Keratinocyte (primary cell): ENCODE measurements at regions not wholly inside any gene's neighbourhood (a gene's known extent, or its start where the extent isn't known, plus 50 kb on each side); places are given as distances from the start of the nearest gene placed in this dataset.

ENCODE experiments used
- DNase-seq: peaks from one replicate; pipeline ENCODE4 v3.0.0-alpha.2; 2011; ENCODE audit warnings: low read depth, missing footprints, low spot score
- FAIRE-seq: peaks from 2 replicates; lab custom pipeline; 2011; peaks lifted over from hg19 to GRCh38; lab: Jason Lieb, UNC
- H2AFZ ChIP-seq: 2 replicates; pipeline ENCODE4 v1.6.0; 2012; ENCODE audit warnings: low read length, control low read depth, inconsistent platforms; ENCODE audit not compliant: control insufficient read depth
- H3K27ac ChIP-seq: 2 replicates; pipeline ENCODE4 v1.5.1; 2011; ENCODE audit warnings: low read length; ENCODE audit not compliant: control insufficient read depth, insufficient read depth
- H3K27me3 ChIP-seq: 3 replicates; pipeline ENCODE4 v1.6.0; 2011; ENCODE audit warnings: low read length; ENCODE audit not compliant: control insufficient read depth, insufficient read depth; ENCODE audit errors: extremely low read depth
- H3K36me3 ChIP-seq, 2 experiments: 2 replicates in 1 of 2; 3 replicates in 1 of 2; pipeline ENCODE4 v1.5.1; 2011; ENCODE audit warnings: low read length in 2 of 2, mild to moderate bottlenecking in 1 of 2; ENCODE audit not compliant: control insufficient read depth in 2 of 2, insufficient read depth in 2 of 2; ENCODE audit errors: extremely low read depth in 1 of 2
- H3K4me1 ChIP-seq: 3 replicates; pipeline ENCODE4 v1.5.1; 2011; ENCODE audit warnings: low read length; ENCODE audit not compliant: control insufficient read depth, insufficient read depth; ENCODE audit errors: extremely low read depth
- H3K4me2 ChIP-seq: 3 replicates; pipeline ENCODE4 v1.6.0; 2011; ENCODE audit warnings: low read depth, low read length; ENCODE audit not compliant: control insufficient read depth, insufficient read depth; ENCODE audit errors: extremely low read depth
- H3K4me3 ChIP-seq, 3 experiments: fragments of 200-600 bp in 1 of 3; sonication (generic) in 1 of 3; 2 replicates in 2 of 3; 3 replicates in 1 of 3; pipeline ENCODE4 v1.5.1; 2011 to 2016; ENCODE audit warnings: low read length in 3 of 3, mild to moderate bottlenecking in 3 of 3, control low read depth in 2 of 3, inconsistent platforms in 1 of 3, low read depth in 1 of 3, mixed read lengths in 1 of 3, mixed run types in 1 of 3, moderate library complexity in 1 of 3; ENCODE audit not compliant: control insufficient read depth in 2 of 3, insufficient read depth in 2 of 3; ENCODE audit errors: extremely low read depth in 1 of 3
- H3K79me2 ChIP-seq: 2 replicates; pipeline ENCODE4 v1.6.0; 2012; ENCODE audit warnings: low read length; ENCODE audit not compliant: control insufficient read depth, insufficient read depth
- H3K9ac ChIP-seq: 3 replicates; pipeline ENCODE4 v1.6.0; 2011; ENCODE audit warnings: low read length; ENCODE audit not compliant: control insufficient read depth, insufficient read depth; ENCODE audit errors: extremely low read depth
- H3K9me1 ChIP-seq: 3 replicates; pipeline ENCODE4 v1.6.0; 2011; ENCODE audit warnings: low read length; ENCODE audit not compliant: control insufficient read depth, insufficient read depth; ENCODE audit errors: extremely low read depth
- H3K9me3 ChIP-seq: 2 replicates; pipeline ENCODE4 v1.5.1; 2012; ENCODE audit warnings: low read depth, low read length; ENCODE audit not compliant: control insufficient read depth
- H4K20me1 ChIP-seq: 3 replicates; pipeline ENCODE4 v1.6.0; 2011; ENCODE audit warnings: low read length; ENCODE audit not compliant: control insufficient read depth, insufficient read depth; ENCODE audit errors: extremely low read depth
- CTCF ChIP-seq, 3 experiments: IDR thresholded peaks in 1 of 3; conservative IDR thresholded peaks in 1 of 3; optimal IDR thresholded peaks in 1 of 3; 2 replicates in 2 of 3; 3 replicates in 1 of 3; pipeline versions ENCODE3 to v1.5.1; 2011; ENCODE audit warnings: low read length in 3 of 3, mild to moderate bottlenecking in 3 of 3, moderate library complexity in 2 of 3, control low read depth in 1 of 3, inconsistent platforms in 1 of 3; ENCODE audit not compliant: insufficient read depth in 2 of 3; ENCODE audit errors: extremely low read depth in 1 of 3
- EZH2 ChIP-seq: IDR thresholded peaks from one replicate; pipeline ENCODE4 v1.6.1; 2012; ENCODE audit warnings: inconsistent platforms, mild to moderate bottlenecking, low read length, moderate library complexity
- dilution Hi-C: fragments of 300-500 bp; cut with MboI; formaldehyde crosslinking; loops from one replicate; pipeline ENCODE4 v1.7.0; 2020; ENCODE audit warnings: low sequenced_read_pairs; ENCODE audit not compliant: extremely low pct_ligation_motif_present

- TF ChIP-seq CTCF (optimal IDR thresholded peaks at IDR 0.05 in 1 of 3, IDR thresholded peaks at IDR 0.05 in 1 of 3, conservative IDR thresholded peaks at IDR 0.05 in 1 of 3; ENCODE audit: extremely low read depth in 1 of 3, insufficient read depth in 2 of 3, low read length in 3 of 3) (no peak), EZH2 (no peak)
- H3K4me1 ChIP-seq = no peaks in the 10 kb centered on the region
- H3K9me3 ChIP-seq = no peaks in the 10 kb centered on the region
- H3K9me1 ChIP-seq = no peaks in the 10 kb centered on the region
- H3K9ac ChIP-seq = no peak overlapping the region
- no peak overlapping the region for H3K4me2 ChIP-seq
- H2AFZ ChIP-seq = no peak overlapping the region
- no peaks in the 10 kb centered on the region for H3K27me3 ChIP-seq
- no peaks in the 10 kb centered on the region for H3K79me2 ChIP-seq
- FAIRE-seq (no peak), DNase-seq (no peak)
- no peaks in the 10 kb centered on the region for H3K36me3 ChIP-seq
- dilution Hi-C loops = no loop called here
- H3K4me3 ChIP-seq = no peak overlapping the region
- no peak overlapping the region for H3K27ac ChIP-seq
- H4K20me1 ChIP-seq = no peaks in the 10 kb centered on the region
Measured at GRCh38 chr2:225911019-225911418, 511.5 kb downstream of the NYAP2 start.

- TF ChIP-seq CTCF (optimal IDR thresholded peaks at IDR 0.05 in 1 of 3, IDR thresholded peaks at IDR 0.05 in 1 of 3, conservative IDR thresholded peaks at IDR 0.05 in 1 of 3; ENCODE audit: extremely low read depth in 1 of 3, insufficient read depth in 2 of 3, low read length in 3 of 3) = no peak
- Histone ChIP-seq H3K9me3 (no peaks in the 10 kb centered on the region), H3K36me3 (no peaks in the 10 kb centered on the region), H4K20me1 (no peaks in the 10 kb centered on the region), H3K4me2 (no peak overlapping the region), H3K4me3 (no peak overlapping the region), H3K27me3 (no peaks in the 10 kb centered on the region), H3K4me1 (peaks cover 6% of the 10 kb centered on the region), H3K27ac (no peak overlapping the region), H3K79me2 (no peaks in the 10 kb centered on the region), H3K9ac (no peak overlapping the region), H2AFZ (no peak overlapping the region), H3K9me1 (no peaks in the 10 kb centered on the region)
- dilution Hi-C loops = no loop called here
- FAIRE-seq (no peak), DNase-seq (no peak)
Measured at GRCh38 chr2:225895126-225895525, 495.6 kb downstream of the NYAP2 start.
